ENCODE measurements at regions not wholly inside any gene's neighbourhood (a gene's known extent, or its start where the extent isn't known, plus 50 kb on each side); places are given as distances from the start of the nearest gene placed in this dataset.

GRCh38 chr3:180188512-180189309 lies 152.0 kb upstream of the PEX5L start:
- DNase-seq = no peak

- no peak for DNase-seq
Measured at GRCh38 chr3:180189310-180189648, 152.5 kb upstream of the PEX5L start.

GRCh38 chr3:180196658-180197057 lies 159.9 kb upstream of the PEX5L start:
- no peak for DNase-seq

GRCh38 chr3:180199417-180199995 lies 162.8 kb upstream of the PEX5L start:
- no peak for DNase-seq

GRCh38 chr3:180215866-180216265 lies 179.1 kb upstream of the PEX5L start:
- no peak for DNase-seq

- no peak for DNase-seq
Measured at GRCh38 chr3:180223268-180223667, 186.5 kb upstream of the PEX5L start.

- no peak for DNase-seq
Measured at GRCh38 chr3:180229113-180229512, 192.4 kb upstream of the PEX5L start.

- no peak for DNase-seq
Measured at GRCh38 chr3:180239939-180240338, 203.2 kb upstream of the PEX5L start.

GRCh38 chr3:180246688-180247195 lies 210.0 kb upstream of the PEX5L start:
- no peak for DNase-seq

- no peak for DNase-seq
Measured at GRCh38 chr3:180250172-180250571, 213.4 kb upstream of the PEX5L start.

GRCh38 chr3:180252683-180253082 lies 215.9 kb upstream of the PEX5L start:
- no peak for DNase-seq

- no peak for DNase-seq
Measured at GRCh38 chr3:180253283-180253682, 216.5 kb upstream of the PEX5L start.

GRCh38 chr3:180264479-180264878 lies 227.7 kb upstream of the PEX5L start:
- DNase-seq = no peak

GRCh38 chr3:180265551-180265950 lies 228.8 kb upstream of the PEX5L start:
- DNase-seq = no peak

GRCh38 chr3:180267202-180267843 lies 230.6 kb upstream of the PEX5L start:
- no peak for DNase-seq

GRCh38 chr3:180274536-180274935 lies 237.8 kb upstream of the PEX5L start:
- no peak for DNase-seq

GRCh38 chr3:180275176-180275575 lies 238.4 kb upstream of the PEX5L start:
- DNase-seq = no peak

- DNase-seq = no peak
Measured at GRCh38 chr3:180277041-180277440, 240.3 kb upstream of the PEX5L start.

GRCh38 chr3:180278583-180279188 lies 241.9 kb upstream of the PEX5L start:
- no peak for DNase-seq

GRCh38 chr3:180280555-180280954 lies 243.8 kb upstream of the PEX5L start:
- no peak for DNase-seq

- no peak for DNase-seq
Measured at GRCh38 chr3:180282386-180282785, 245.6 kb upstream of the PEX5L start.

- DNase-seq = no peak
Measured at GRCh38 chr3:180283251-180283650, 246.5 kb upstream of the PEX5L start.

- no peak for DNase-seq
Measured at GRCh38 chr3:180284331-180285110, 247.8 kb upstream of the PEX5L start.

All from suppressor macrophage treated with lipopolysaccharide for 4 hours (primary cell).